ENCODE measurements at regions not wholly inside any gene's neighbourhood (a gene's known extent, or its start where the extent isn't known, plus 50 kb on each side); places are given as distances from the start of the nearest gene placed in this dataset.
"Not testable (repeated sequence)": the region's sequence is repeated elsewhere in the genome, so short reads cannot be mapped to it uniquely, and the experiment has no call there.

DNA sequence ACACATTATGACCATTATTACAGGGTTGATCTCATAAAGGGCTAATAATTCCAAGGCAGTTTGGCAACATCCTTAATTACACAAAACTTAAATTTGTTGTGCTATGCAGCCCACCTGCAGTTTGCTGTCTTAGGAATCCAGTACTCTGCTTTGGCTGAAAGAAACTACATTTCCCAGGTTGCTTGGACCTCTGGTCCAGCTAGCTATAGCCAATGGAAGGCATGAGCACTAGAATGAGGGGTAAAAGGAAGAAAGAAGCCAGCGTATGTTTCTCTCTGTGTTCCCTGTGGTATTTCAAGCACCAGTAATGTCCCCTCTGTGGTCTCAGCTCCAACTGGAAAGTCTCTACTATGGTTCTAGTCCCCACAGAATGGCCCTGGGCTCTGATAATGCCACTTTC is 84.3 kb upstream of the TSC22D2 start:
- ChIA-PET CTCF (interaction anchor here (2.2 to 2.5 kb wide), 2 partner anchors 9 kb away, joined by 5 to 6 read pairs; no protein-coding TSS in a partner anchor), POLR2A (interaction anchor here (0.5 kb wide), 1 partner anchor 203 kb away, joined by 7 read pairs; no protein-coding TSS in a partner anchor)
- TF ChIP-seq, protein P1, sequence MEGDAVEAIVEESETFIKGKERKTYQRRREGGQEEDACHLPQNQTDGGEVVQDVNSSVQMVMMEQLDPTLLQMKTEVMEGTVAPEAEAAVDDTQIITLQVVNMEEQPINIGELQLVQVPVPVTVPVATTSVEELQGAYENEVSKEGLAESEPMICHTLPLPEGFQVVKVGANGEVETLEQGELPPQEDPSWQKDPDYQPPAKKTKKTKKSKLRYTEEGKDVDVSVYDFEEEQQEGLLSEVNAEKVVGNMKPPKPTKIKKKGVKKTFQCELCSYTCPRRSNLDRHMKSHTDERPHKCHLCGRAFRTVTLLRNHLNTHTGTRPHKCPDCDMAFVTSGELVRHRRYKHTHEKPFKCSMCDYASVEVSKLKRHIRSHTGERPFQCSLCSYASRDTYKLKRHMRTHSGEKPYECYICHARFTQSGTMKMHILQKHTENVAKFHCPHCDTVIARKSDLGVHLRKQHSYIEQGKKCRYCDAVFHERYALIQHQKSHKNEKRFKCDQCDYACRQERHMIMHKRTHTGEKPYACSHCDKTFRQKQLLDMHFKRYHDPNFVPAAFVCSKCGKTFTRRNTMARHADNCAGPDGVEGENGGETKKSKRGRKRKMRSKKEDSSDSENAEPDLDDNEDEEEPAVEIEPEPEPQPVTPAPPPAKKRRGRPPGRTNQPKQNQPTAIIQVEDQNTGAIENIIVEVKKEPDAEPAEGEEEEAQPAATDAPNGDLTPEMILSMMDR (IDR thresholded peaks at IDR 0.05; ENCODE audit: control extremely low read depth, extremely low read depth, low read depth, missing control alignments): no peak
- DNase-seq (ENCODE audit: extremely low spot score): no peak

DNA sequence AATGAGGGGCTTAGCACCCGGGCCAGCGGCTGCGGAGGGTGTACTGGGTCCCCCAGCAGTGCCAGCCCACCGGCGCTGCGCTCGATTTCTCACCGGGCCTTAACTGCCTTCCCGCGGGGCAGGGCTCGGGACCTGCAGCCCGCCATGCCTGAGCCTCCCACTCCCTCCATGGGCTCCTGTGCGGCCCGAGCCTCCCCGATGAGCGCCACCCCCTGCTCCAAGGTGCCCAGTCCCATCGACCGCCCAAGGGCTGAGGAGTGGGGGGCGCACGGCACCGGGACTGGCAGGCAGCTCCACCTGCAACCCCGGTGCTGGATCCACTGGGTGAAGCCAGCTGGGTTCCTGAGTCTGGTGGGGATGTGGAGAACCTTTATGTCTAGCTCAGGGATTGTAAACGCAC is 85.0 kb upstream of the TSC22D2 start:
- ChIA-PET CTCF (interaction anchor here (2.2 to 2.5 kb wide), 2 partner anchors 9 to 10 kb away, joined by 5 to 6 read pairs; no protein-coding TSS in a partner anchor), POLR2A (interaction anchor here (0.5 kb wide), 1 partner anchor 204 kb away, joined by 7 read pairs; no protein-coding TSS in a partner anchor)
- not testable (repeated sequence) for DNase-seq (ENCODE audit: extremely low spot score)

DNA sequence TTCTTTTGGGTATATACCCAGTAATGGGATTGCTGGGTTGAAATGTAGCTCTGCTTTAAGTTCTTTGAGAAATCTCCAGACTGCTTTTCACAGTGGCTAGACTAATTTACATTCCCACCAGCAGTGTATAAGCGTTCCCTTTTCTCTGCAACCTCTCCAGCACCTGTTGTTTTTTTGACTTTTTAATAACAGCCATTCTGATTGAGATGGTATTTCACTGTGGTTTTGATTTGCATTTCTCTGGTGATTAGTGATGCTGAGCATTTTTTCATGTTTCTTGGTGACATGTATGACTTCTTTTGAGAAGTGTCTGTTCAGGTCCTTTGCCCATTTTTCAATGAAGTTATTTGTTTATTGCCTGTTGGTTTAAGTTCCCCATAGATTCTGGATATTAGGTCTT is 87.1 kb upstream of the TSC22D2 start:
- CTCF ChIA-PET: interaction anchor here (1.1 to 1.6 kb wide), 4 partner anchors 11 to 25 kb away, joined by 3 to 4 read pairs (median 3); no protein-coding TSS in a partner anchor
- DNase-seq (ENCODE audit: extremely low spot score); POLR2A ChIA-PET: not testable (repeated sequence)

DNA sequence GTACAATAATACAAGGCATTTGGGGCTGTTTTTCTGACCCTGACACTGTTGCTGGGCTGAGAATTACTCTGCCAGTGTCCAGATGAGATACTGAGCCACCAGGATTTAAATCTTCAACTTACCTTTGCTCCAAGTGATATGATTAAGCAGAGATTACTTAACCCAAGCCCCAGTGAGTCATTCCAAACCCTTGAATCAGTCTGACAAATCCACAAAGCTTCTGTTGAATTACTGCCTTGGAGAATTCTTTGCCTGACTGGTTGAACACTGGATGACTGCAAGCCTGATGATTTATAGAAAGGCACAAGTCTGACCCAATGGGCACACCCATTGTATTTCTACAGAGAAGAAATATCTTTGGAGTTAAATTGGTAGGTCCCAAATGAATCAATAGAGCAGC is 88.2 kb upstream of the TSC22D2 start:
- no peak for DNase-seq (ENCODE audit: extremely low spot score)
- TF ChIP-seq, protein P1 (IDR thresholded peaks at IDR 0.05; ENCODE audit: control extremely low read depth, extremely low read depth, low read depth, missing control alignments): no peak
- POLR2A ChIA-PET: no interaction called here
- CTCF ChIA-PET: interaction anchor here (1.2 to 1.5 kb wide), 3 partner anchors 23 to 26 kb away, joined by 3 to 5 read pairs (median 3); no protein-coding TSS in a partner anchor

DNA sequence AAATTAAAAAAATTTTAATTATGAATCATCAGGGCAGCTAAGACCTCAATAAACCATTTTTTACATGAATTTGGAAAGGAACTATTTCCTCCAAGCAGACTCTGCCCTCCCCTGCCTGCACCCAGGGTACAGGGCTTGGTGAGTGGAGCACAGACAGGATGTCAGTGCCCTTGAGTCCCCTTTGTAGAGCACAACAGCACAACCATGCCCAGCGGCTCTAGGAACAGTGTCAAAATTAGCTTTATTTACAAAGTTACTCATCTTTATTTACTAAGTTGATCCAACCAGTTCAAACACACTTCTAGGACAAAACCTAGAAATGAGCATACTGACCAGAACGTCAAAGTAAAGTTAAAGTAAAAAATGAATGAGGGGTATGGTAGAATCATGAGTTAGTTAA is 90.6 kb upstream of the TSC22D2 start:
- POLR2A ChIA-PET: no interaction called here
- TF ChIP-seq, protein P1 (IDR thresholded peaks at IDR 0.05; ENCODE audit: control extremely low read depth, extremely low read depth, low read depth, missing control alignments): no peak
- CTCF ChIA-PET: interaction anchor here (1.2 to 1.5 kb wide), 3 partner anchors 8 to 31 kb away, joined by 3 read pairs; no protein-coding TSS in a partner anchor
- no peak for DNase-seq (ENCODE audit: extremely low spot score)

DNA sequence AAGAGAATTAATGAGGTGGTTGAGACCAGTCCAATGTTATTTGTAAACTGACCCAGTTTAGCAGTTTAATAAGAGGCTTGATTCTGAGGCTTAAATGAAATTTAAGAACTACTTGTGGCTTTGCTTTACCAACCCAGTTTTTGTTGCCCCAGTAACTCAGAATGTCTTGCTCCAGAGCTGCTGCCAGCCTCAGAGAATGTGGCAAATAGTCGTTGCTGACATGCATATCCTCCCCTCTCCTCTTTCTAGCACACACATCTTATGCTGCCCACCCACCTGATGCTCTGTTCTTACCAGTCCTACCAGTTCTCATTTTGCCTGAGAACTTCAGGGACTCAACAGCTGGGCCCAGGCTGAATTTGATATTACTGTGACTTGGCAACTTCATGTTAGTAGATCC is 92.4 kb upstream of the TSC22D2 start:
- CTCF ChIA-PET: interaction anchor here (0.9 to 1.7 kb wide), 5 partner anchors 9 to 67 kb away, joined by 3 to 6 read pairs (median 3); no protein-coding TSS in a partner anchor
- TF ChIP-seq, protein P1 (IDR thresholded peaks at IDR 0.05; ENCODE audit: control extremely low read depth, extremely low read depth, low read depth, missing control alignments): no peak
- DNase-seq (ENCODE audit: extremely low spot score): no peak
- POLR2A ChIA-PET: no interaction called here

DNA sequence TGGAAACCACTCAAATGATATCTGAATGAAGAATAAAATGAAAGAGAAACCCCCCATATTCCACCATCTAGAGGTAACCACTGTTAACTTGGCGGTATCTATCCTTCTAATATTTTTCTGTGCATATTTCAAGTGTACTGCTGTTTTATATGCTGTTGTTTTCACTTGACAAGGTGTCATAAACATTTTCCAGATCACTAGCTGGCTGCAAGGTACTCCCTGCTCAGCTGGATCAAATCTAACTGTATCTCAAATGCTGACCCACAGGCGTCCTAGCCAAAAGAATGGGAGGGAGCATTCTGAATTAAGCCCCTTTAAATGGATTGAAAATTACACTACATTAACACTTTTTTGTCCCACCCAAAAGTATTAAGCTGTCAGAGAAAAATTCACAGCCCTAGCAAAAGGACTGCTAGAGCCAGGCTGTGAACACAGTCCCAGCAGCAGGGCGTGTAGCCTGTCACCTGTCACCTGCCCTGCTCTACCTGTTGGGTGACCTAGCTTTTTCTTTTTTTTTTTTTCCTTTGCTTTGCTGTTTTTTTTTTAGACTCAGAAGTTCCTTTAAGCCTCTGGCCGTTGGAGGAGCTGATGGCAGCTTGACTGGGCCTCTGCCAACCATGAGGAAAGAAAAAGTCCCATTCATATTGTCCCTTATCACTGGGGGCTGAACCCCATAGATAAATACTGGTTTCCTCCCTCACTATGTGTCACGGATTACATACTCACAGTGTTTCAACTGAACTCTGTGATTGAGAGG is 93.7 kb upstream of the TSC22D2 start:
- ChIA-PET POLR2A (no interaction called here), CTCF (interaction anchor here (0.6 to 1.7 kb wide), 4 partner anchors 8 to 89 kb away, joined by 3 to 6 read pairs (median 4); no protein-coding TSS in a partner anchor)

More for the DNA sequence above, 93.7 kb upstream of the TSC22D2 start:
- DNase-seq (ENCODE audit: extremely low spot score): no peak
- TF ChIP-seq, protein P1 (IDR thresholded peaks at IDR 0.05; ENCODE audit: control extremely low read depth, extremely low read depth, low read depth, missing control alignments): no peak
